ENCODE measurements at regions not wholly inside any gene's neighbourhood (a gene's known extent, or its start where the extent isn't known, plus 50 kb on each side); places are given as distances from the start of the nearest gene placed in this dataset.

DNA sequence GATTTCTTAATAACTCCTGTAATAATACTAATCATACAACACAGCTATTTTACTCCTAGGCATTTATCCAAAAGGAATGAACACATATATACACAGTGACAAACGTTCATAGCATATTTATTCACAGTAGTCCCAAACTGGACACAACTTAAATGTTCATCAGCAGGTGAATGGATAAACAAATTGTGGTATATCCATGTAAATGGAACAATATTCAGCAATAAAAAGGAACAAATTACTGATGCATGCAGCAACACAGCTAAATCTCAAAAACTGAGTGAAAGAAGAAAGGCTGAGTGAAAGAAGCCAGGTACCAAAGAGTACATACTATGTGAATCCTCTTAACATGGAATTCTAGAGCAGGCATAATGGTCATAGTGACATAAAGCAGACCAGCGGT, 242.7 kb upstream of the USP24 start:
- WGBS (ENCODE audit: insufficient coverage): no CpG with 5 or more reads among the region's 2 CpGs
- no peak overlapping the region for H2AFZ ChIP-seq (ENCODE audit: insufficient read depth, low read depth, low read length, poor library complexity, severe bottlenecking)
- H3K36me3 Mint-ChIP-seq: no peaks in the 10 kb centered on the region
- H3K9me3 Mint-ChIP-seq: peaks cover 4 to 15% (median 10%) of the 10 kb centered on the region in 7 donors
- no peaks in the 10 kb centered on the region for H3K27me3 ChIP-seq (ENCODE audit: control insufficient read depth in 2 of 2, insufficient read depth in 2 of 2, low read length in 2 of 2)
- H3K27ac ChIP-seq (ENCODE audit: low read depth in 1 of 2, low read length in 2 of 2): no peak overlapping the region
- no peaks in the 10 kb centered on the region for H3K79me2 ChIP-seq (ENCODE audit: insufficient read depth, low read length)
- intact Hi-C loops (cut with micrococcal nuclease): no loop called here
- no peaks in the 10 kb centered on the region for H3K4me1 Mint-ChIP-seq
- H3K9ac ChIP-seq (ENCODE audit: insufficient read depth, low read length, poor library complexity, severe bottlenecking): no peak overlapping the region
- no peak overlapping the region for H3K4me3 Mint-ChIP-seq
- no peak overlapping the region for H3K4me2 ChIP-seq (replicated peaks; ENCODE audit: extremely low read depth, low read length, poor library complexity, severe bottlenecking)
- H3K27me3 Mint-ChIP-seq (ENCODE audit: low read depth in 3 of 3): no peaks in the 10 kb centered on the region
- H4K20me1 ChIP-seq (ENCODE audit: insufficient read depth, low read length): no peaks in the 10 kb centered on the region
- H3K27ac Mint-ChIP-seq: no peak overlapping the region
- DNase-seq: no peak
- peaks cover 0 to 3% of the 10 kb centered on the region in 2 donors for H3K9me3 ChIP-seq (replicated peaks in 1 of 2; ENCODE audit: control insufficient read depth in 1 of 2, insufficient read depth in 1 of 2, low read length in 2 of 2)
- TF ChIP-seq, protein P1, sequence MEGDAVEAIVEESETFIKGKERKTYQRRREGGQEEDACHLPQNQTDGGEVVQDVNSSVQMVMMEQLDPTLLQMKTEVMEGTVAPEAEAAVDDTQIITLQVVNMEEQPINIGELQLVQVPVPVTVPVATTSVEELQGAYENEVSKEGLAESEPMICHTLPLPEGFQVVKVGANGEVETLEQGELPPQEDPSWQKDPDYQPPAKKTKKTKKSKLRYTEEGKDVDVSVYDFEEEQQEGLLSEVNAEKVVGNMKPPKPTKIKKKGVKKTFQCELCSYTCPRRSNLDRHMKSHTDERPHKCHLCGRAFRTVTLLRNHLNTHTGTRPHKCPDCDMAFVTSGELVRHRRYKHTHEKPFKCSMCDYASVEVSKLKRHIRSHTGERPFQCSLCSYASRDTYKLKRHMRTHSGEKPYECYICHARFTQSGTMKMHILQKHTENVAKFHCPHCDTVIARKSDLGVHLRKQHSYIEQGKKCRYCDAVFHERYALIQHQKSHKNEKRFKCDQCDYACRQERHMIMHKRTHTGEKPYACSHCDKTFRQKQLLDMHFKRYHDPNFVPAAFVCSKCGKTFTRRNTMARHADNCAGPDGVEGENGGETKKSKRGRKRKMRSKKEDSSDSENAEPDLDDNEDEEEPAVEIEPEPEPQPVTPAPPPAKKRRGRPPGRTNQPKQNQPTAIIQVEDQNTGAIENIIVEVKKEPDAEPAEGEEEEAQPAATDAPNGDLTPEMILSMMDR (IDR thresholded peaks at IDR 0.05): no peak
- no peak overlapping the region for H3K4me3 ChIP-seq (replicated peaks in 1 of 3; ENCODE audit: low read depth in 2 of 3, low read length in 3 of 3)
- no peaks in the 10 kb centered on the region for H3K36me3 ChIP-seq (replicated peaks in 1 of 2; ENCODE audit: control insufficient read depth in 1 of 2, insufficient read depth in 2 of 2, low read length in 2 of 2)
- no peaks in the 10 kb centered on the region for H3K4me1 ChIP-seq (ENCODE audit: control insufficient read depth in 1 of 2, insufficient read depth in 2 of 2, low read length in 2 of 2)

DNA sequence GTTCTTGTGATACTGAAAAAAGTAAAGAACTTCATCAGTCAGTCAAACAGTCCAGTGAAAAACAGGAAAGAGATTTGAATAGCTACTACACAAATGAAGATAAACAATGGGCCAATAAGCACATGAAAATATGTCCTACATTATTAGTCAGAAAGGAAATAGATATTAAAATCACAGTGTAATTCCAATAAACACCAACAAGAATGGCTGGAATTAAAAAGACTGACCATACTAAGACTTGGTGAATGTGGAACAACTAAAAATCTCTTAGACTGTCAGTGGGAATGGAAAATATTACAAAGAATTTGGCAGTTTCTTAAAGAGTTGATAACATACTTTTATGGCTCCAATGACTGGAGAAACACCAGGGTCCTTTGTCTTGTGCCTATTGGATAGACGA, 241.8 kb upstream of the USP24 start:
- intact Hi-C loops (cut with micrococcal nuclease): no loop called here
- no peaks in the 10 kb centered on the region for H3K4me1 Mint-ChIP-seq
- H3K36me3 Mint-ChIP-seq: no peaks in the 10 kb centered on the region
- H3K4me1 ChIP-seq (ENCODE audit: control insufficient read depth in 1 of 2, insufficient read depth in 2 of 2, low read length in 2 of 2): no peaks in the 10 kb centered on the region
- H3K9ac ChIP-seq (ENCODE audit: insufficient read depth, low read length, poor library complexity, severe bottlenecking): no peak overlapping the region
- H3K27me3 ChIP-seq (ENCODE audit: control insufficient read depth in 2 of 2, insufficient read depth in 2 of 2, low read length in 2 of 2): no peaks in the 10 kb centered on the region
- peaks cover 0 to 3% of the 10 kb centered on the region in 2 donors for H3K9me3 ChIP-seq (replicated peaks in 1 of 2; ENCODE audit: control insufficient read depth in 1 of 2, insufficient read depth in 1 of 2, low read length in 2 of 2)
- no peak overlapping the region for H3K4me3 Mint-ChIP-seq
- no peak overlapping the region for H3K27ac ChIP-seq (ENCODE audit: low read depth in 1 of 2, low read length in 2 of 2)
- no peak overlapping the region for H3K4me3 ChIP-seq (replicated peaks in 1 of 3; ENCODE audit: low read depth in 2 of 3, low read length in 3 of 3)
- H3K4me2 ChIP-seq (replicated peaks; ENCODE audit: extremely low read depth, low read length, poor library complexity, severe bottlenecking): no peak overlapping the region
- TF ChIP-seq, protein P1 (IDR thresholded peaks at IDR 0.05): no peak
- H3K27me3 Mint-ChIP-seq (ENCODE audit: low read depth in 3 of 3): peaks cover 0 to 2% (median 0%) of the 10 kb centered on the region in 3 donors
- H4K20me1 ChIP-seq (ENCODE audit: insufficient read depth, low read length): no peaks in the 10 kb centered on the region
- DNase-seq: no peak
- no peaks in the 10 kb centered on the region for H3K36me3 ChIP-seq (replicated peaks in 1 of 2; ENCODE audit: control insufficient read depth in 1 of 2, insufficient read depth in 2 of 2, low read length in 2 of 2)
- WGBS (ENCODE audit: insufficient coverage): 100% methylated on average over 1 of the region's 1 CpG
- H3K79me2 ChIP-seq (ENCODE audit: insufficient read depth, low read length): no peaks in the 10 kb centered on the region
- peaks cover 6 to 17% (median 11%) of the 10 kb centered on the region in 7 donors for H3K9me3 Mint-ChIP-seq
- H3K27ac Mint-ChIP-seq: no peak overlapping the region
- H2AFZ ChIP-seq (ENCODE audit: insufficient read depth, low read depth, low read length, poor library complexity, severe bottlenecking): no peak overlapping the region

Data from CD14-positive monocyte (primary cell).